Amygdala (tissue), 56 donors: ENCODE measurements at regions not wholly inside any gene's neighbourhood (a gene's known extent, or its start where the extent isn't known, plus 50 kb on each side); places are given as distances from the start of the nearest gene placed in this dataset.
"Not testable (repeated sequence)": the region's sequence is repeated elsewhere in the genome, so short reads cannot be mapped to it uniquely, and the experiment has no call there.

Source experiments
- DNase-seq, 56 donors: peaks; one replicate each; lab custom pipeline; 2025; lab: John Stamatoyannopoulos, UW

DNA sequence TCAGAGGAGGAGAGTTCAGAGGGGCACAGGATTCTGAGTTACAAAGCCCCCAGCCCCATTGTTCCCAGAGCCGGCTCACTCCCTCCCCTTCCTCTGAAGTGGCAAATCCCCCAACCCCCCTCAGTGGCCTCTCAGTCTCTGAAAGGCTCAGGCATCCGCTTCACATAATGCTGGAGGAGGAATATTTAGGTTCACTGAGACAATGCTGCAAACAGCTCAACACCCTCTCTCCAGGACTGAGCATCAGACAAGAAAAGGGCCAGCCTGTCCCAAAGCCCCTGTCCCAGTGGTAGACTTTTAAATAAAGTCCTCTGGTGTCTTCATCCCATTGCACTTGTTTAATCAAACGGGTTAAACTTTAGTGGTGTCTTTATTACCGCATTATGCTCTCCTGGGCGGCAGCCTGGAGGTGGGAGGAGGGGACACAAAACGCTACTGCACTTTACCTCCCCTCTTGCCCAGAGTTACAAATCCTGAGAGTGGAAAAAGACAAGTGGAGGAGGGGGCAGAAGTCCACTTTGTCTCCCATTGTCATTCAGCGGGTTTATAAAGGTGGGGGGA, 257.9 kb downstream of the FGFR2 start:
- no peak for DNase-seq

DNA sequence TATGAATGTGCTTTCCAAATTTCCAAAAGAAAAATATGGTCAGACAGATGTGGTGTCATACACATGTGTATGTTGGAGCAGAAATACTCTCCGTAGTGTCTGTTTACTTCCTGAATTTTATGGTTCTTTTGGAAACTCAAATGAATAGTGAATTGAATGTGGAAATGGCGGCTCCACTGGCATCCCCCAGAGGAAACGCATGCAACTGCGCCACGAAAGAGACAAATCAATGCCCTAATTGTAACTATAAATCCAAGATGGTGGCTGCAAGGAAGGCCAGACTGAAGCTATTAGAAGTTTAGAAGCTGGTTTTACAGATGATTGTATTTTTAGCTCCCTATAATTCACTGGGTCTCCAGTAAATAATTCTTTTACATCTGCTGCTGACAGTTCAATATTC, 246.7 kb downstream of the FGFR2 start:
- DNase-seq, result no peak

DNA sequence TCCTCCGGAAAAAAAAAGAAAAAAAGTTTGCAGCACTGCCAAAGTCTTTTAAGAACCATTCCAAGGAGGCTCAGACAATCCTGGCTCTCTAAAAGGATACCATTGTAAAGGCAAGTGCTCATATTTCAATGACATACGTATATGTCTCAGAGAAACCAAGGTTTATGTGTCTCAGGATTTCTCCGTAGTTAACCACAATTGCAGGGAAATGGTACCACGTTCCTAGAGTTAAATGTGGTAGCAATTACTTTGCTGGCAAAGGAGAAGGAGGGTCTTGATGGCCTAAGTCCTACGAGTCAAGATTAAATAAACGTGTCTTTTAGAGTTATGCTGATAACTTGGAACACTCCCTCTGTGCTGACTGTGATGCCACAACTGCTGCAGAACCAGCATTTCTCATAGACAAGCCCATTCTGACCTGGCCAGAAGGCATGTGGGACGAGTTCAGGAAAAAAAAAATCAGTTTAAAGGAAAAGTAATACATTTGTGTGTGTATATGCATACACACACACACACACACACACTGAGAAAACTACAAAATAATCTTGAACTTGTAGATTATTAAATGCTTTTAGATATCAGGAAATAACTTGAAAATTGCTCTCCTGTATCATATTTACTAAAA, 245.9 kb downstream of the FGFR2 start:
- no peak for DNase-seq

DNA sequence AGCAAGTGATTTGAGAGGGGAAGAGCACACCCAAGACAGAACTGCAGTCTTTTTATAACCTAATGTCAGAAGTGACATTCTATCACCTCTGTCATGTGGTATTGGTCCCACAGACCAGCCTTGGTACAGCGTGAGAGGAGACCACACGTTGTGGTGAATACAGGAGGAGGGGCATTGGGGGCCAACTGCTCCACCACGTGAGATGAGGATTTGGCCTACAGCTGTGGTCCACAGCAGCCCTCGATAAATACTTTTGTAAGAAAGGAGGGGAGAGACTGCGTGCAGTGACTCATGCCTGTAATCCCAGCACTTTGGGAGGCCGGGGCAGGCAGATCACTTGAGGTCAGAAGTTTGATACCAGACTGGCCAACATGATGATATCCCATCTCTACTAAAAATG, 243.1 kb downstream of the FGFR2 start:
- DNase-seq, result no peak

DNA sequence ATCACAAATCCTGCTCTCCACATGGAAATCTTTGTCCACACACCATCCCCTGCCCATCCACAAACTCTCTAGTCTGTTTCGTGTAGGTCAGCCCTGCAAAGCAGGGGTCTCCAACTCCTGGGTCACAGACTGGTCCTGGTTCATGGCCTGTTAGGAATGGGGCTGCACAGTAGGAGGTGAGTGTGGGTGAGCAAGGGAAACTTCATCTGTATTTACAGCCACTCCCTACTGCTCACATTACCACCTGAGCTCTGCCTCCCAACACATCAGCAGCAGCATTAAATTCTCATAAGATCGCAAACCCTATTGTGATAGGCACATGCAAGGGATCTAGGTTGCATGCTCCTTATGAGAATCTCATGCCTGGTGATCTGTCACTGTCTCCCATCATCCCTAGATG, 242.1 kb downstream of the FGFR2 start:
- DNase-seq, result no peak

DNA sequence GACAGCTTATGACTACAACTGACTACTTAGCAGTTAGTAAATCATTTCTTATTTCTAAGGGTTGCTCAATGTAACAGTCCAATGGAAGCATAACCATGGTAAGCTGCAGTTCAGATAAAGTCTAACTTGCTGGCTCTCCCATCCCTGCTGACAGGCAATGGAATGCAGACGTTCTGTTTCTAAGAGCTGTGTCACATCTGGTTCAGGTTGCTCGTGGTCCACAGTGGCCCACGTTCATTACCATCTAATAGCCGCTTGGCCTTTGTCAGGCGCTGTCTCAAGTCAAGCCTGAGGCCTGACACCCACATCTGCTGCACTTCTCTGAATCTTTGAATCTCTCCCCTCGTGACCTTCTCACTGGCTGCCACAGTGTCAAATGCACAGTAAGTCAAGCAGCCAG, 240.8 kb downstream of the FGFR2 start:
- no peak for DNase-seq

DNA sequence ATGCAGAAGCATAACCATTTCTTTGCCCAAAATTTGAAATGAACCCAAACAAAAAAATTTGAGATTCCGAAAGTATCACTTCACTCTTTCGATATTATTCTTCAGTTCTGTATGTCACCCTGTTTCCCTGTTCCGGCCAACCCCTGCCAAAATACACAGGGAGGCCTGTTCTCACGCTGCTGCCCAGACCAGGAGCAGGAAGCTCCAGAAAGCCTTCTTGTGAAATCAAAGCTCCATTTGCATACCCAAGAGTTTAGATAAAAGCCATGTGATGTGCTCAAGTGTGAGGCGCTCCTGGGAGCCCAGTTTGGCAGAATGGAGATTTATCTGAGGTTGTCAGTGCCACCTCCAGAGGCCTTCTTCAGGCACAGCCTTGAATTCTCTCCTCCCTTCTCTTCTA, 236.2 kb downstream of the FGFR2 start:
- no peak for DNase-seq

DNA sequence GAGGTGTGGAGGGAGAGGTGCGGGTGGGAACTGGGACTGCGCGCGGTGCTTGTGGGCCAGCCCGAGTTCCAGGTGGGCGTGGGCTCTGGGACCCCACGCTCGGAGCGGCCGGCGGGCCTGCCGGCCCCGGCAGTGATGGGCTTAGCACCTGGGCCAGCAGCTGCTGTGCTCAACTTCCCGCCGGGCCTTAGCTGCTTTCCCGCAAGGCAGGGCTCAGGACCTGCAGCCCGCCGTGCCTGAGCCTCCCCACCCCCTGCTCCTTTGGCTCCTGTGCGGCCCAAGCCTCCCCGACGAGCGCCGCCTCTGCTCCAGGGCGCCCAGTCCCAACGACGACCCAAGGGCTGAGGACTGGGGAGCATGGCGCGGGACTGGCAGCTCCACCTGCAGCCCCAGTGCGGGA, 232.7 kb downstream of the FGFR2 start:
- no peak for DNase-seq

DNA sequence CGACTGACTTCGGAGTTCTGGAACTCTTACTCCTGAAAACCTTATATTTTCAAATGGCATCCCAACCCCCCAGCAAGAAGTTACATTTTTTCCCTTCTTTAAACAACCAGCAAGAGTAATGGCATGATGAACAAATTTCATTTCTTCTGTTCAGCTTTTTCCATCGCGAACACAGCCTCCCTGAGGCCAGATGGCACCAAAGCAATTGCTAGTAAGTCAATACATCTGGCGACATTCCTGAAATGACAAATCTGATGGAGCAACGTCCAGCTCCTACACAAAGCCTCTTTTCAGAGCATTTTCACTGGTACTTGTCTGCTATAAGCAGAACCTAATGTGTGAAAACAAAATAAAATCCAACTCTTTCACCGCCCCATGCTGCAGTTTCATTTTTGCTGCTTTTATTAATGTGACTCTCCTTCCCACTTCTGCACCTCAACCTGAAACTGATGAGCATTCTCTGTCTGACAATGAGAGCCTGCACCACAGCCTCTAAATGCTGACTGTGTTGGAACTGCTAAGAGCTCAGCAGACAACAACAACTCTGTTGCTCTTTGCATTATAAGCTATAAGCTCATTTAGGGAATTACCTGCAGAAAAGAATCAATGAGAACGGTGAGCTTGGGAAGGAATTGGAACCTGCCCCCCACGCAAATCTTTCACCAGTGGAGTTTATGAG, 229.8 kb downstream of the FGFR2 start:
- DNase-seq, result peak in 6 of 56 donors; percentile 4 to 21 (median 15)

DNA sequence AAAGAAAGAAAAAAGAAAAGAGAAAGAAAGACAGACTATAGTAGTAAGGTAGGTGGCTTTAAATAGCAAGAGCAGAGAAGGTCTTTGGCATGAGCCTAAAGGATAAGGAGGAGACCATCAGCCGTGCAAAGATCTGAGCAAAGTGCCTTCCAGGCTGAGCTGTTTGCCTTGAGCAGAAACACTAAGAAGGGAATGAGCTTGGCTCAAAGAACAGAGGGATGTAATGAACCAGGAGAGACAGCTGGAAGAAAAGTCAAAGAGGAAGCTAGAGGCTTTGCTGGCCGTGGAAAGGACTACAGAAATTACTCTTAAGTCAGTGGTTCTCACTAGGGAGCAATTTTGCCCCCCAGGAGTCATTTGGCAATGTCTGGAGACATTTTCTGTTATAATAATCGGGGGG, 228.6 kb downstream of the FGFR2 start:
- no peak for DNase-seq

DNA sequence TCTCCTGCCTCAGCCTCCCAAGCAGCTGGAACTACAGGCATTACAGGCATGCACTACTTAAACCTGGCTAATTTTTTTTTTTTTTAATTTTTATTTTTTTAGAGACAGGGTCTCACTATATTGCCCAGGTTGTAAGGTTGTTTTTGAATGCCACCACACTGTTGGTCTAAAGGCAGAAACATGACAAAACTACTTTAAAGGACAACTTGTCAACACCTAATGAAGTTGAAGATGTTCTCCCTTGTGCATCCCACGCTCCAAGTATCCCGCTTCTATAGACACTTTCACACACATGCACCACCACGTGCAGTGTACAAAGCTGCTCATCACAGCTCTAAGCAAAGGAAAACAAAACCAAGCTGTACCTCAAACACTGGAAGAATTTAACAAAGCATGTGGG, 226.4 kb downstream of the FGFR2 start:
- no peak for DNase-seq

DNA sequence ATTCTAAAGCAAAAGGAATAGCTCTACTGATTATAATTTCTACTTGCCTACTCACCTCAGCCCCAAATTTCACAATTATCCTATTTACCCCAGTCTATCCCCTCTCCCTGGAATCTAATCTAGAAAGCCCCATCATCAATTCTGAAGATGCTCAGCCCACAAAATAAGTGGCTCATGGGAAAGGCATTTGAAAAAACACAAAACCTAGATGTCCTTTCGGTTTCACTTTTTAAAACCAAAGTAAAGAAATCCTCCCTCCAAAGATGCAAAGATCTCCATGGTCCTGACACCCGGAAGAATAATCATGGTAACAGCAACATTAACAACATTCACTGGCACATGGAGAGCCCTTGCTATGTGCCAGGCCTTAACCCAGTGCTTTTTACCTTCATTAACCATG, 224.8 kb downstream of the FGFR2 start:
- DNase-seq, result no peak

DNA sequence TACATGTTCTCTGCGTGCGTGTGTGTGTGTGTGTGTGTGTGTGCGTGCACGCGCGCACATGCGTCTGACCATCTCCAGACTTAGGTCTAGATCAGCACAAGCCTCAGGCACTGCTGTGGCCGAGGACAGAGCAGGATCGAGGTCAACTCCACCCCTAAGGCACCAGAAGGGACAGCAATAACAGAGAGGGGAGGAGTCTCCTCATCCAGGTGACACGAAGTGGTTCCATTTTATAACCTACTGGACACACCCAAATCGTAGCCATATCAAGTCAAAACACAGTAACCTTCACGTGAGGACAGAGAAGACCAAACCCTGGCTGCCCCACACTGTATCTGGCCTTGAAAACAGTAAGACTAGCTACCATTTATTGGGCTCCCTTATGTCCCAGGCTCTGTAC, 224.1 kb downstream of the FGFR2 start:
- DNase-seq, result no peak

DNA sequence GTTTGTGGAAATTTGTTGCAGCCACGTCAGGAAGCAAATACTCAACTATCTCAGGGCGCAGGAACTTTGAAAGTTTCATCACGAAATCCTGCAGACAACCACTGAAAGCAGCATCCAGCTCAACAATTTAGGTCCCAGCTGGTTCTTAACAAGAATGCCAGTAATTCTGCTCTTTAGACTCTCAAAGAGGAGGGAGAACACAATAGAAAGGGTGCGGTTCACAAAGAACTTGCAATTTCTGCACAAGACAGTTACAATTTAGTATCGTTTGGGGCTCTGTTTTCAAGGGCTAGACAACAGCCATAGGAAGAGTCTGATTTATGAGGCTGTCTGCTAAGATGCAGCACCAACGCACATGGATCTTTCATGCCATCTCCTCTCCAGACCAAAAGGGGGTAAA, 223.1 kb downstream of the FGFR2 start:
- no peak for DNase-seq

DNA sequence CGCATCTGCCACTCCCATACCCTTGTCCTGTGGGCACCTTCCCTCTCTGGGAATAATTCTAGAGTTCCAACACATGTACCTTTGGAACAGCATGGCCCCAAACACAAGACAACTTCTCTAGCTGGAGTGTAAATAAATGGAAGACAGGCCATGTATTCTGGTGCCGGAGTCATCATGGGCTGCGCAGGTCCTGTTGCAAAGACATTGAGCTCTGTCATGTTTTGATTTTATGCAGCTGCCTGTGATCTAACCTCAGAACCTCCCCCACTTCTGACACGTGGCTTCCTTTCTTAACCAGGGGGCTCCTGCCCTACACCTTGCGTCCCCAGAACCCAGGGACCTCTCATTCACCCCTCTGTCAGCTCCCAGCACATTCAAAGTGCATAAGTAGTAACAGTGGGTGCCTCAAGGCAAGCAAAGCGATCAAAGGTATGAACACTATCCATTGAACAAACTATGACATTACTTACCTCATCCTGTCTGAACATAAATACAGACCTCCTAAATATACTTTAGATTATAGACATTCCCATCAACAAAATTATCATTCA, 219.9 kb downstream of the FGFR2 start:
- no peak for DNase-seq

DNA sequence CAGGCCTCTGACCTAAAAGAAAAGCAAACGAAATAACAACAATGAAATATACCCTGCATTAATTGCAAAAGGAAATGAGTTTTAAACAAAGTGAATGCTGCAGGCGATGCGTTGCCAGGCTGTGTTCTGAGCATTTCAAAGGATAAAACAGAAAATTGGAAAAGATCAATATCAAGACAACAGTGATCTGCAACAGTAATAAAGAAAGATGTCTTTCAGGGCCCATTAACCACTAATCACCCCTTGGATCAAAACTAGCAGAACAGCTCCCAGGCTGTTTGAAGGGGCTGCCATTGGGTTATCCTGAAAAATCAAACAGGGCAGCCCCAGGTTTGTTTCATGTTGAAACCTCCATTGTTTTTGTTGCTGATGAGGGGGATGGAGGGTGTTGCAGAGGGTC, 219.2 kb downstream of the FGFR2 start:
- no peak for DNase-seq

DNA sequence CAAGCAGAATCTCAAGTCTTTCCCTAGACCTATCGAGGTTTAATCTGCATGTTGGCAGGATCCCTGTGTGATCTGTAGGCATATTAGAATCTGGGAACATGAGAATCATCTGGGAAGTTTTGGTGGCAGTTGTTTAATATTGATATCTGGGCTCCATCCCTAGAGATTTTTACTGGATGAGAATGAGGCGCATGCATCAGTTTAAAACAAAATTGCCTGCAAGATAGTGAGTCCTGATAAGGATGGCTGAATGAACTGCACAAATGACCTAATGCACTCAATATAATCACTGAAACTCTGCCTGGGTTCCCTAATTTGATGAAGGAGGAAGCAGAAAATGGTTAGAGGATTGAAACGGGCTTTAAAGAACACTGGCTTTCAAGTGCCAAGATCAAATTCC, 218.0 kb downstream of the FGFR2 start:
- DNase-seq, result no peak

DNA sequence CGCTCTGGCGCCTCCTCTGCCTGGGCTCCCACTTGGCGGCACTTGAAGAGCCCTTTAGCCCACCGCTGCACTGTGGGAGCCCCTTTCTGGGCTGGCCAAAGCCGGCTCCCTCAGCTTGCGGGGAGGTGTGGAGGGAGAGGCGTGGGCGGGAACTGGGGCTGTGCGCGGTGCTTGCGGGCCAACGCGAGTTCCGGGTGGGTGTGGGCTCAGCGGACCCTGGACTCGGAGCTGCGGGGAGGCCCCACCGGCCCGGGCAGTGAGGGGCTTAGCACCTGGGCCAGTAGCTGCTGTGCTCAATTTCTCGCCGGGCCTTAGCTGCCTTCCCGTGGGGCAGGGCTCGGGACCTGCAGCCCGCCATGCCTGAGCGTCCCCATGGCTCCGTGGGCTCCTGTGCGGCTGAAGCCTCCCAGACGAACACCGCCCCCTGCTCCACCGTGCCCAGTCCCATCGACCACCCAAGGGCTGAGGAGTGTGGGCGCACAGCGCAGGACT, 216.2 kb downstream of the FGFR2 start:
- not testable (repeated sequence) for DNase-seq

DNA sequence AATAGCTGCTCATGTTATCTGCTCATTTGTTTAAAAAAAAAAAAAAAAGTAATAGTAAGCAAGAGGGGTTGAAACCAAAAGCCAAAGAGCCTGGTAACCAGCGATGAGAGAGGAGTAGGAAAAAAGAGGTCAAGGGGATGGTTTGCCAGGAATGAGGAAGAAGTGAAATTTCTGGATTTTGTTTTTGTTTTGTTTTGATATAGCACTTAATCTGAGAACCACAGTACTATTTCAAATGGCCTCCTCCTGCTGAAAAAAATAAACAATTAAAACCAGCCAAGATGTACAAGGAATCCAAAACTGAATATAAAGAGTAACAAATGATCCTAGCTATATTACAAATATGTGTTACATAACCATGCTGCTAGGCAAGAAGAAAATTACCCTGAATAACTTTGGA, 213.1 kb downstream of the FGFR2 start:
- DNase-seq, result no peak

DNA sequence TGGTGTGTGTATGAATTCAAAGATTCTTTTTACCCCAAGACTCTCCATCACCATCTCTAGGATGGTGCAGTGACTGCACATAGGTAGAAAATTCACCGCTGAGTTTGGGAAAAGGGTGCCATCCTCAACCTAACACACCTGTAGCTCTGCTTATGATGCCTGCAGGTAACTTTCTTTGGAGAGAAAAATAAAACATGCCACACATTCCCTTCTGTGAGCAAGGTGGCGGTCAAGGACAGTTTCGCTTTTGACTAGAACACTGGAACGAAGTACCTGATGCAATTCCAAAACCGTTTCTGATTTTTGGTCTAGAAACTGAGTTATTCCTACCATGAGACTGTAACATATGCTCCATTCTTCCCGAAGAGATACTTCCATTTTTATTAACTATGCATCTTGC, 205.6 kb downstream of the FGFR2 start:
- DNase-seq, result no peak

DNA sequence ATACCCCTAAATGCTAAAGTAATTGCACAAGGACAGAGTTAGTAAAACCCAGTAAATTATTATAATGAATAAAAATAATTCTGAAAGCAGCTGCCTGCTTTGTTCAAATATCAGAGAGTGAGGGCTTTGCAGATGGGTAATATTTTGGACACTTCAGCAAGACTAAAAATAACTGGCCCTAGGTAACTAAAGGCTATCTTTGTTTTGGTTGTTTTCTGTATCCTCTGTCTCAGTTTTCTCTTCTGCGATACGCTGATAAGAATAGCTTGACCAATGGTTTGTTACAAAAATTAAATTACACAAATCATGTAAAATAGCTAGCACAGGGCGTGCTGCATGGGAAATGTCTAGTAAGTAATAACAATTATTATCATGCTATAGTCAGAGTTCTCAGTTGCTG, 204.7 kb downstream of the FGFR2 start:
- no peak for DNase-seq

DNA sequence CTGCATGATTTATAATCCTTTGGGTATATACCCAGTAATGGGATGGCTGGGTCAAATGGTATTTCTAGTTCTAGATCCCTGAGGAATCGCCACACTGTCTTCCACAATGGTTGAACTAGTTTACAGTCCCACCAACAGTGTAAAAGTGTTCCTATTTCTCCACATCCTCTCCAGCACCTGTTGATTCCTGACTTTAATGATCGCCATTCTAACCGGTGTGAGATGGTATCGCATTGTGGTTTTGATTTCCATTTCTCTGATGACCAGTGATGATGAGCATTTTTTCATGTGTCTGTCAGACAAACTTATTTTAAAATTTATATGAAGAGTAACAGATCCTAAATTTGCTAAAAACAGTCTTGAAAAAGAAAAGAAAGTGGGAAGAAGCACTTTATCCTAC, 197.7 kb downstream of the FGFR2 start:
- DNase-seq, result not testable (repeated sequence)
